Embryonic facial prominence (tissue), 1 donor: ENCODE measurements at regions not wholly inside any gene's neighbourhood (a gene's known extent, or its start where the extent isn't known, plus 50 kb on each side); places are given as distances from the start of the nearest gene placed in this dataset.
"Not testable (repeated sequence)": the region's sequence is repeated elsewhere in the genome, so short reads cannot be mapped to it uniquely, and the experiment has no call there.

Experiments
- DNase-seq: peaks from one replicate; pipeline ENCODE4 v3.0.0-alpha.2; 2016; ENCODE audit errors: extremely low spot score

- no peak for DNase-seq
These were observed 100.8 kb upstream of the ATXN3L start for GRCh38 chrX:13420545-13421183.

DNA sequence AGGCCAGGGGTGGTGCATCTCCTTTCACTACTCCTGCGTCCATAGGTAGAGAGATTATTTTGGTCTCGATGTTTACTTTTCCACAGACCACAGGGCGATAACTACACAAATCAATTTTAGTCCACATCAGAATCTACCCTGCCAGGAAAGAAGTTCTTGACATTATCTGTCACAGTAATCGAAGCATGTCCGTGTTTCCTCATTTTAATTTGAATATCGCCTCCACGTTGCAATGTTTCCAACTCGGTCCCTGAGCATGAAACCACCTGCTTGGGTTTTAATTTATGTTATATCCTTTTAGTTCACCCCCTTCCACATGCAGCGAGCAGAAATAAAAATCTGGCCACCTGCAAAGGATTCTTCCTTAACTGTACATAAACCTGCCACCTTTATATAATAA lies 100.1 kb upstream of the ATXN3L start:
- no peak for DNase-seq

- no peak for DNase-seq
These were observed 99.4 kb upstream of the ATXN3L start for GRCh38 chrX:13419276-13419675.

DNA sequence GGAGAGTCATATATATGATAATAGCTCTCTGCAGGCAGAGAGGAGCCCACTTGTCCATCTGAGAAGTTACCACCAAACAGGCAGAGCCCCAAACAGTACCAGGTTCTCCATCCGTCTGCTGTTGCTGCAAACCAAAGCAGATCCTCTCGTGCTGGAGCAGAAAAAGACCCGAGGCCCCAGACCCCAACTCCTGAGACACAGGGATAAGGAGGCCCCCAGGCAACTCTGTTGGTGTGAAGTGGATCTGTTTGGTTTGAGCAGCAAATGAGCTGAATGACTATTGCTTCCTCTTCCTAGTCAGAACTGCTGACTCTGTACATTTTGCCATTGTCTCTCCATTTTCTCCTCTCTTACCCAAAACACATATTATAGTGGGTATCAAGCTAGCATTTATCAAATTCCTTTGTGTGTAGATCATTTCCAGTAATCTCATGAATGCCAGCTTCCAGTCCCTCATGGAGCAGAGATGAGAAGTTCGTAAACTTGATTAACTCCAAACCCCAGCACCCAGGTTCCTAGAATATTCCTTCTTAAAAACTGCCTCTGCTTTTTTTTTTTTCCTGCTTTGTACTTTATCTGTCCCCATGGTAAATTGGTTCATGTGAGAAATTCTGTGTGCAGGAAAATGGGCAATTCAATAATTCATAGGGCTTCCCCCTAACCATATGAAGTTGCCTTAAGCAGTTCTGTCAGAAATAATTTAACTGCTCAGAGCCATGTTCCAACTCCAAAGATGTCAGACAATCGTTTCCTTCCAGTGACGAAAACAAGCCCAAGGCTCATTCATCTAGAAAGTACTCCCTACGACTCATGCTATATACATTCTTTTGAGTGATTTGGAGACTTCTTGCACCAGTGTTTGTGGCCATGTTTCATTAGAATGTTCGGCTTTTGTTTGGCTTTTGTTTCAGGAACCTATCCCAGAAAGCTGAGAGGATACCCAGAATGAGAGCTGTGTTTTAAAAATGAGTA lies 98.6 kb upstream of the ATXN3L start:
- DNase-seq: no peak

DNA sequence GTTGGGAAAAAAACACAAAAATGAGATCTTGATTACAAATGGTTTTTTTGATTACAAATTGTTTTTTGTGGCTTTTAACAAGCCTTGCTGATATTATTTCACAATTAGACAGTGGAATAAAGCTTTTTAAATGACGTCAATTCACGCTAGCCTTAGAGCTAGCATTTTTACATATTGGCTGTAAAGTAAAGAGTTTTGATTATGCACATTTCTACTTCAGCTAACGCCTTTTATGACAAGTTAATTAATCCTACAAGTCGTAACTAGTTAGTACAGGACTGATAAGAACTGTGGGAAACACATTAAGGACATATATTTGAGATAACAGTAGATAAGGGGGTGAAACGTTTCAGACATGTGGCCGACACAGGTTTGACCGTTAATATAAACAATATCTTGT lies 95.7 kb upstream of the ATXN3L start:
- DNase-seq: no peak

GRCh38 chrX:13414006-13414647 lies 94.3 kb upstream of the ATXN3L start:
- DNase-seq: no peak

GRCh38 chrX:13412208-13412600 lies 92.4 kb upstream of the ATXN3L start:
- no peak for DNase-seq

- no peak for DNase-seq
These were observed 91.8 kb upstream of the ATXN3L start for GRCh38 chrX:13411496-13412207.

GRCh38 chrX:13408599-13408998 lies 88.7 kb upstream of the ATXN3L start:
- not testable (repeated sequence) for DNase-seq

- DNase-seq: not testable (repeated sequence)
These were observed 84.9 kb upstream of the ATXN3L start for GRCh38 chrX:13404777-13405176.

GRCh38 chrX:13404364-13404763 lies 84.5 kb upstream of the ATXN3L start:
- DNase-seq: no peak

DNA sequence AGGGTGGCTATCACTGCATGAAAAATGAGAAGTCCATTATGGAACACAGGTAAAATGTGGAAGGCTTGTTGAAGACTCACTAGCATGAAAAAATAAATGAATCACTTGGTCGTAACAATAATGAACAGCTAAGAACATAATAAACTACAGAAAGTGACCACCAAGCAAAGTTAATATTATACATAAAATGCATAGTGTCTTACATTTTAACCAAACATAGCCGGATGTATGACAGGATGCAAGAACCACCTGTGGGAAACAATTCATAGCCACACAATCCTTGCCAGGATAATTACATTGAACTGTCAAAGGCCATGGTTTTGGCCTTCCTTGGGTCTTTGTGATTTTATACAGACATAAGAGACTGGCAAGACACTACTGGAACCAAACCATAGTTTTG lies 81.9 kb upstream of the ATXN3L start:
- no peak for DNase-seq

DNA sequence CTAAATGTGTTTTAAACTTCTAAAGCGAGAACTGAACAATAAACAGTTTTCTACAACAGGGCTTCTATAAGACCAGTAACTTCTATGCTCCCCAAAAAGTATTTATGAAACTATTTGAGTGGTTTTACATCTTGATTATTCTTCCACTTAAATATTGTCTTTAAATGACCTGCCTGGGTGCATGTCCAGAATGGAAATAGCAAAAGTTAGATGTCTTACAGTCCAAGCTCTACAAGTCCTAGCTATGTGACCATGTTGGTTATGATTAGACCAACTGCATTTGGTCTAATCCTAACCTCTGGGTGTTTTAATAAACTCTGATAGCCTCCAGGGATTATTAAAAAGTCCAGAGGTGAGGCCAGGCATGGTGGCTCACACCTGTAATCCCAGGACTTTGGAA lies 79.0 kb upstream of the ATXN3L start:
- DNase-seq: no peak

DNA sequence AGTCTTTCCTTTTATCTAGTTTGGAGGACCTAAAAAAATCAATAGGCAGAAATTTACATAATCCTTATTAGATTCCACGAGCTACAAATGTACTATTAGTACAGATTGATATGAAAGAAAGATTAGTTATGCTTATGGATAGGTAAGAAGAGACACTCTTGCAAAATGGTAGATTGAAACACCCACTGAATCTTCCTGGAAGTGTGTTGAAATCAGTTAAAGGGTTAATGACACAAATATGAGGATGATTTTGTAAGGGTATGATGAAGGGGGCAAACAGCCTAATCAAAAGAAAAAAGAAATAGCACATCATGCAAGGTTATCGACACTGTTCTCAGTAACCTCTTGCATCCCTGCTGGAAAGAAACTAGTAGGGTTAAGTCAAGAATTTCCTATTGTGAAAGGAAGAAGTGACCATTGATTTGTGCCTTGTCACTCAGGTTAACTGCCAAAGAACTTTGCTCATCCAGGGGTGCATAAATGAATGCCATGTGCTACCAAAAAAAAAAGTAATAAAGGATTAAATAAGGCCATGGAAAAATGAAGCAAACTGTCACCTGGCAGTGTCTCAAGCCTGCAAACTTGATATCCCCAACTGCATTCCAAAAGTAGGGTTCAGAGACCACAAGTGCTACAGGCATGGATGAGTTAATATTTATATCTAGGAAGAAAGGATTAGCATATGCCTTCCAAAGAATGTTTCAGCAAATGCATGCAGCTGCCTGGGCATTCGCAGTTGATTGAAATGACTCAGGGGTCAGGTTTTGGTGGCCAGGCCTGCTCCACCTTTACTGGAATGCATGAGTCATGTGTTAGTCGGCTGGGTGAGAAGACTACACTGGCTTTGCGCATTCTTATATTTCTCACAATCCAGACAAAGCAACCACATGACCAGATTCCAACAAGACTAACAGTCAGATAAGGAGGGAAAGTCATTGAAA lies 78.3 kb upstream of the ATXN3L start:
- no peak for DNase-seq

- DNase-seq: no peak
These were observed 77.1 kb upstream of the ATXN3L start for GRCh38 chrX:13396924-13397323.

DNA sequence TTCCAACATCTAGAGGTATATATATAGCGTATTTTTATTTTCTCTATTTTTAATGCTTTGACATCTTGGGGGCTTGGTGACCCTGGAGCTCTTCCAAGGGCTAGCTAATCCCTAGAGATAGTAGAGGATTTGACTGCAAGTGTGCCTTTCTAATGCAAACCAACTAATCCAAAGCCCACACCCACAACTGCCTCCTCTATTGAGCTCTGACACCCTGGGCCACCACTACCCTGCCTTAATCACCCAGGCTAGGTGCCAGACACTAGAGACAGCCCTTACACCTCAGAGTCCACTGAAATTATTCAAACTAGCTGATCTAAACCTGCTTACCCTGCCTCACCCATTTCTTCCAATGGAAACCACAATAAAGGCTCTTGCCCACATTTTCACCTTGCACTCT lies 69.6 kb upstream of the ATXN3L start:
- DNase-seq: no peak

GRCh38 chrX:13387666-13388494 lies 68.0 kb upstream of the ATXN3L start:
- no peak for DNase-seq

DNA sequence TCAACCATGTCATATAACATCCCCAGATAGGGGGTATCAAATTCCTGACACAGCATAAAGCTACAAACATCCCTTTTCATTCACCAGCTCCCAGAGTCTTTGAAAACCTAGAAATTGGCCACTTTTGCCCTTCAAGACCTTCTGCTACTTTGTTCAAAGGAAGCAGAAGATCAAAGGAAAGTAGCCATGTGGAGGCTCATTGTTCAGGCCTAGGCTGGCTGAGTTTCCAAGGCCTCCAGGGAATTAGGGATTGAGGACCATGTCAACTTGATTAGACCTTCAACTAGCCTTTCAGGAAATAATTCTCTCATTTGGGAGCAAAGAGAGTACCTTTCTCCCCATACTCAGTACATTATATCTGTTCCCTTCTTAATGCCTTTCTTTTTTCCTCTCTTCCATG lies 66.8 kb upstream of the ATXN3L start:
- DNase-seq: no peak

GRCh38 chrX:13386092-13386491 lies 66.2 kb upstream of the ATXN3L start:
- DNase-seq: no peak

- no peak for DNase-seq
These were observed 64.1 kb upstream of the ATXN3L start for GRCh38 chrX:13383907-13384306.
